ENCODE measurements at regions not wholly inside any gene's neighbourhood (a gene's known extent, or its start where the extent isn't known, plus 50 kb on each side); places are given as distances from the start of the nearest gene placed in this dataset.

GRCh38 chr4:10186228-10187214 is 69.9 kb upstream of the WDR1 start:
- in situ Hi-C loops (cut with HindIII; ENCODE audit: low pct_ligation_motif_present, low pct_unique_long_range_greater_than_20kb, low sequenced_read_pairs): no loop called here
- DNase-seq: no peak

- in situ Hi-C loops (cut with HindIII; ENCODE audit: low pct_ligation_motif_present, low pct_unique_long_range_greater_than_20kb, low sequenced_read_pairs): no loop called here
- no peak for DNase-seq
Measured at GRCh38 chr4:10185518-10186227, 69.1 kb upstream of the WDR1 start.

GRCh38 chr4:10184501-10184938 is 67.9 kb upstream of the WDR1 start:
- in situ Hi-C loops (cut with HindIII; ENCODE audit: low pct_ligation_motif_present, low pct_unique_long_range_greater_than_20kb, low sequenced_read_pairs): no loop called here
- no peak for DNase-seq

- no peak for DNase-seq
- in situ Hi-C loops (cut with HindIII; ENCODE audit: low pct_ligation_motif_present, low pct_unique_long_range_greater_than_20kb, low sequenced_read_pairs): no loop called here
Measured at GRCh38 chr4:10184041-10184440, 67.4 kb upstream of the WDR1 start.

- DNase-seq: no peak
- in situ Hi-C loops (cut with HindIII; ENCODE audit: low pct_ligation_motif_present, low pct_unique_long_range_greater_than_20kb, low sequenced_read_pairs): no loop called here
Measured at GRCh38 chr4:10183462-10183861, 66.9 kb upstream of the WDR1 start.

GRCh38 chr4:10182446-10183424 is 66.1 kb upstream of the WDR1 start:
- DNase-seq: no peak
- in situ Hi-C loops (cut with HindIII; ENCODE audit: low pct_ligation_motif_present, low pct_unique_long_range_greater_than_20kb, low sequenced_read_pairs): no loop called here

- in situ Hi-C loops (cut with HindIII; ENCODE audit: low pct_ligation_motif_present, low pct_unique_long_range_greater_than_20kb, low sequenced_read_pairs): no loop called here
- no peak for DNase-seq
Measured at GRCh38 chr4:10181745-10182445, 65.3 kb upstream of the WDR1 start.

GRCh38 chr4:10180927-10181744 is 64.5 kb upstream of the WDR1 start:
- in situ Hi-C loops (cut with HindIII; ENCODE audit: low pct_ligation_motif_present, low pct_unique_long_range_greater_than_20kb, low sequenced_read_pairs): no loop called here
- DNase-seq: no peak

- in situ Hi-C loops (cut with HindIII; ENCODE audit: low pct_ligation_motif_present, low pct_unique_long_range_greater_than_20kb, low sequenced_read_pairs): no loop called here
- DNase-seq: no peak
Measured at GRCh38 chr4:10180603-10180926, 64.0 kb upstream of the WDR1 start.

- in situ Hi-C loops (cut with HindIII; ENCODE audit: low pct_ligation_motif_present, low pct_unique_long_range_greater_than_20kb, low sequenced_read_pairs): no loop called here
- no peak for DNase-seq
Measured at GRCh38 chr4:10179957-10180602, 63.5 kb upstream of the WDR1 start.

GRCh38 chr4:10178763-10179162 is 62.2 kb upstream of the WDR1 start:
- DNase-seq: no peak
- in situ Hi-C loops (cut with HindIII; ENCODE audit: low pct_ligation_motif_present, low pct_unique_long_range_greater_than_20kb, low sequenced_read_pairs): no loop called here

GRCh38 chr4:10175626-10176025 is 59.0 kb upstream of the WDR1 start:
- in situ Hi-C loops (cut with HindIII; ENCODE audit: low pct_ligation_motif_present, low pct_unique_long_range_greater_than_20kb, low sequenced_read_pairs): no loop called here
- no peak for DNase-seq

- no peak for DNase-seq
- in situ Hi-C loops (cut with HindIII; ENCODE audit: low pct_ligation_motif_present, low pct_unique_long_range_greater_than_20kb, low sequenced_read_pairs): loop anchor here (25.0 kb wide), 1 partner anchor 363 kb away; no protein-coding TSS in a partner anchor
Measured at GRCh38 chr4:10173754-10174749, 57.5 kb upstream of the WDR1 start.

GRCh38 chr4:10173037-10173753 is 56.6 kb upstream of the WDR1 start:
- DNase-seq: no peak
- in situ Hi-C loops (cut with HindIII; ENCODE audit: low pct_ligation_motif_present, low pct_unique_long_range_greater_than_20kb, low sequenced_read_pairs): loop anchor here (25.0 kb wide), 1 partner anchor 364 kb away; no protein-coding TSS in a partner anchor

- DNase-seq: no peak
- in situ Hi-C loops (cut with HindIII; ENCODE audit: low pct_ligation_motif_present, low pct_unique_long_range_greater_than_20kb, low sequenced_read_pairs): loop anchor here (25.0 kb wide), 1 partner anchor 365 kb away; no protein-coding TSS in a partner anchor
Measured at GRCh38 chr4:10172278-10172921, 55.8 kb upstream of the WDR1 start.
